ENCODE measurements at regions not wholly inside any gene's neighbourhood (a gene's known extent, or its start where the extent isn't known, plus 50 kb on each side); places are given as distances from the start of the nearest gene placed in this dataset.

- H3K27me3 ChIP-seq (ENCODE audit: control insufficient read depth, insufficient read depth, low read length) = no peaks in the 10 kb centered on the region
- DNase-seq (ENCODE audit: low read depth) = no peak
- TF ChIP-seq, protein P1, sequence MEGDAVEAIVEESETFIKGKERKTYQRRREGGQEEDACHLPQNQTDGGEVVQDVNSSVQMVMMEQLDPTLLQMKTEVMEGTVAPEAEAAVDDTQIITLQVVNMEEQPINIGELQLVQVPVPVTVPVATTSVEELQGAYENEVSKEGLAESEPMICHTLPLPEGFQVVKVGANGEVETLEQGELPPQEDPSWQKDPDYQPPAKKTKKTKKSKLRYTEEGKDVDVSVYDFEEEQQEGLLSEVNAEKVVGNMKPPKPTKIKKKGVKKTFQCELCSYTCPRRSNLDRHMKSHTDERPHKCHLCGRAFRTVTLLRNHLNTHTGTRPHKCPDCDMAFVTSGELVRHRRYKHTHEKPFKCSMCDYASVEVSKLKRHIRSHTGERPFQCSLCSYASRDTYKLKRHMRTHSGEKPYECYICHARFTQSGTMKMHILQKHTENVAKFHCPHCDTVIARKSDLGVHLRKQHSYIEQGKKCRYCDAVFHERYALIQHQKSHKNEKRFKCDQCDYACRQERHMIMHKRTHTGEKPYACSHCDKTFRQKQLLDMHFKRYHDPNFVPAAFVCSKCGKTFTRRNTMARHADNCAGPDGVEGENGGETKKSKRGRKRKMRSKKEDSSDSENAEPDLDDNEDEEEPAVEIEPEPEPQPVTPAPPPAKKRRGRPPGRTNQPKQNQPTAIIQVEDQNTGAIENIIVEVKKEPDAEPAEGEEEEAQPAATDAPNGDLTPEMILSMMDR (IDR thresholded peaks at IDR 0.05; ENCODE audit: insufficient read depth, low read depth, low read length) = no peak
- ChIA-PET CTCF (no interaction called here), POLR2A (no interaction called here)
- H3K36me3 ChIP-seq (ENCODE audit: control insufficient read depth, insufficient read depth, low read length) = no peaks in the 10 kb centered on the region
- no peak overlapping the region for H3K4me3 ChIP-seq (ENCODE audit: low read depth, low read length)
Observed at GRCh38 chr14:98069712-98070171, 1202.3 kb downstream of the BCL11B start.

- H3K27me3 ChIP-seq (ENCODE audit: control insufficient read depth, insufficient read depth, low read length) = no peaks in the 10 kb centered on the region
- H3K4me3 ChIP-seq (ENCODE audit: low read depth, low read length) = no peak overlapping the region
- CTCF ChIA-PET = interaction anchor here (0.6 kb wide), 1 partner anchor 197 kb away, joined by 3 read pairs; no protein-coding TSS in a partner anchor
- POLR2A ChIA-PET = no interaction called here
- no peaks in the 10 kb centered on the region for H3K36me3 ChIP-seq (ENCODE audit: control insufficient read depth, insufficient read depth, low read length)
- DNase-seq (ENCODE audit: low read depth) = no peak
- TF ChIP-seq, protein P1 (IDR thresholded peaks at IDR 0.05; ENCODE audit: insufficient read depth, low read depth, low read length) = no peak
Observed at GRCh38 chr14:98070536-98070935, 1201.5 kb downstream of the BCL11B start.

GRCh38 chr14:98074111-98074510 is 1197.9 kb downstream of the BCL11B start:
- POLR2A ChIA-PET = no interaction called here
- CTCF ChIA-PET = no interaction called here
- TF ChIP-seq, protein P1 (IDR thresholded peaks at IDR 0.05; ENCODE audit: insufficient read depth, low read depth, low read length) = no peak
- Histone ChIP-seq H3K4me3 (ENCODE audit: low read depth, low read length) (no peak overlapping the region), H3K36me3 (ENCODE audit: control insufficient read depth, insufficient read depth, low read length) (no peaks in the 10 kb centered on the region), H3K27me3 (ENCODE audit: control insufficient read depth, insufficient read depth, low read length) (no peaks in the 10 kb centered on the region)
- DNase-seq (ENCODE audit: low read depth) = no peak

DNA sequence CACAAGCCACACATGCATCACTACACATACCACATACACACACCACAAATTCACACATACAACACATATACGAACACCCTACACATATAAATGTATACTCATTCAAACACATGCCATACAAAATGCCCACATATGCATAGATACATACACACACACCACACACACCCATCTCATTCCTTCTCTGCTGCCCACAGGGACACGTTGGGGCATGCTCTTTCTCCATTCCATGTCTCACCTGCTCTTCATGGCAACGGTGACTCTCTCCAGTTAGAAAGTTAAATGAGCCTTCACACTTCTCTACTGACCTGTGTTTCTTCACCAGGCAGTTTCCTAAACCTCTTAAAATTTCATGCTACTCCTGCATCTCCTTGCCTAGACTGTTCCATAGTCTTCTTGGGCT is 1194.8 kb downstream of the BCL11B start:
- Histone ChIP-seq H3K4me3 (ENCODE audit: low read depth, low read length) (no peak overlapping the region), H3K36me3 (ENCODE audit: control insufficient read depth, insufficient read depth, low read length) (no peaks in the 10 kb centered on the region), H3K27me3 (ENCODE audit: control insufficient read depth, insufficient read depth, low read length) (no peaks in the 10 kb centered on the region)
- ChIA-PET POLR2A (no interaction called here), CTCF (no interaction called here)
- TF ChIP-seq, protein P1 (IDR thresholded peaks at IDR 0.05; ENCODE audit: insufficient read depth, low read depth, low read length) = no peak
- DNase-seq (ENCODE audit: low read depth) = no peak

GRCh38 chr14:98082833-98083232 is 1189.2 kb downstream of the BCL11B start:
- TF ChIP-seq, protein P1 (IDR thresholded peaks at IDR 0.05; ENCODE audit: insufficient read depth, low read depth, low read length) = no peak
- no peak for DNase-seq (ENCODE audit: low read depth)
- ChIA-PET CTCF (no interaction called here), POLR2A (no interaction called here)
- no peaks in the 10 kb centered on the region for H3K27me3 ChIP-seq (ENCODE audit: control insufficient read depth, insufficient read depth, low read length)
- H3K36me3 ChIP-seq (ENCODE audit: control insufficient read depth, insufficient read depth, low read length) = no peaks in the 10 kb centered on the region
- H3K4me3 ChIP-seq (ENCODE audit: low read depth, low read length) = no peak overlapping the region
